K562 (cell line): ENCODE measurements at regions not wholly inside any gene's neighbourhood (a gene's known extent, or its start where the extent isn't known, plus 50 kb on each side); places are given as distances from the start of the nearest gene placed in this dataset.

Experiments
- ATAC-seq: fragments of 200-7000 bp; cut with Tn5 transposase; 3 replicates; pipeline ENCODE4 v1.9.1; 2020; ENCODE audit warnings: moderate library complexity
- BruUV-seq: library from RNA; stranded (reverse); fragments of 400-500 nt; replicated peaks from 2 replicates; lab custom pipeline; 2021; lab: Mats Ljungman, UMichigan
- CTCF ChIA-PET: fragments of 300-600 bp; formaldehyde crosslinking; extraction: SDS; loops from one replicate; lab custom pipeline; 2021; ENCODE audit warnings: low intra/inter-chr PET ratio; lab: Yijun Ruan, JAX
- POLR2A ChIA-PET: fragments of 300-600, 350-650 bp; sonication (Branson Sonifier 250); formaldehyde crosslinking; extraction: SDS; loops from one replicate; lab custom pipeline; 2021; ENCODE audit warnings: antibody characterized with exemption, inconsistent platforms; lab: Yijun Ruan, JAX
- DNase-seq, 4 experiments: peaks; one replicate each; pipeline versions ENCODE4 v3.0.0 to v3.0.0-alpha.2; 2011 to 2018; ENCODE audit warnings: low spot score in 3 of 4, mixed read lengths in 3 of 4; ENCODE audit errors: extremely low read depth in 1 of 4
- FAIRE-seq: peaks from 2 replicates; lab custom pipeline; 2011; peaks lifted over from hg19 to GRCh38; lab: Jason Lieb, UNC
- H2AFZ ChIP-seq: 2 replicates; pipeline ENCODE4 v1.6.0; 2011; ENCODE audit warnings: low read depth, low read length, control low read depth, inconsistent platforms
- H3K27ac ChIP-seq: fragments of 200-600 bp; 3 replicates; pipeline ENCODE4 v1.8.0; 2011; ENCODE audit warnings: low read depth, mild to moderate bottlenecking, control low read depth, inconsistent platforms, low read length, moderate library complexity, mixed read lengths; ENCODE audit errors: extremely low read depth
- H3K27me3 ChIP-seq, 2 experiments: fragments of 300-600 bp in 1 of 2; 2 replicates in 1 of 2; 3 replicates in 1 of 2; pipeline versions ENCODE4 v1.6.0 to v1.8.0; 2011; ENCODE audit warnings: inconsistent platforms in 2 of 2, low read length in 2 of 2, mild to moderate bottlenecking in 1 of 2, mixed read lengths in 1 of 2, moderate library complexity in 1 of 2; ENCODE audit not compliant: control insufficient read depth in 2 of 2, insufficient read depth in 2 of 2
- H3K36me3 ChIP-seq: fragments of 300-600 bp; 3 replicates; pipeline ENCODE4 v1.8.0; 2011; ENCODE audit warnings: mild to moderate bottlenecking, low read length, inconsistent platforms; ENCODE audit not compliant: control insufficient read depth, insufficient read depth
- H3K4me1 ChIP-seq, 2 experiments: fragments of 200-600 bp in 1 of 2; replicated peaks in 1 of 2; 2 replicates in 1 of 2; 3 replicates in 1 of 2; pipeline versions ENCODE4 v1.5.1 to v1.8.0; 2011; ENCODE audit warnings: inconsistent platforms in 2 of 2, low read length in 2 of 2, mild to moderate bottlenecking in 1 of 2, mixed read lengths in 1 of 2, moderate library complexity in 1 of 2; ENCODE audit not compliant: control insufficient read depth in 2 of 2, insufficient read depth in 2 of 2
- H3K4me2 ChIP-seq: 2 replicates; pipeline ENCODE4 v1.6.1; 2011; ENCODE audit warnings: low read length, control low read depth, inconsistent platforms, mixed read lengths; ENCODE audit not compliant: insufficient read depth
- H3K4me3 ChIP-seq: fragments of 200-600 bp; sonication (generic), shearing (Covaris generic); 2 replicates; pipeline ENCODE4 v1.5.1; 2016; ENCODE audit warnings: control low read depth, inconsistent platforms
- H3K79me2 ChIP-seq: fragments of 200-600 bp; 3 replicates; pipeline ENCODE4 v1.8.0; 2011; ENCODE audit warnings: low read length, inconsistent platforms; ENCODE audit not compliant: control insufficient read depth, insufficient read depth
- H3K9ac ChIP-seq, 2 experiments: 2 replicates each; pipeline versions ENCODE4 v1.6.0 to v1.6.1; 2011; ENCODE audit warnings: low read depth in 2 of 2, low read length in 2 of 2, control low read depth in 1 of 2, inconsistent platforms in 1 of 2, mild to moderate bottlenecking in 1 of 2, mixed read lengths in 1 of 2; ENCODE audit not compliant: insufficient read depth in 1 of 2
- H3K9me1 ChIP-seq: one replicate; pipeline ENCODE4 v1.6.0; 2011; ENCODE audit warnings: inconsistent platforms, mild to moderate bottlenecking, low read length, moderate library complexity; ENCODE audit not compliant: control insufficient read depth, insufficient read depth
- H3K9me3 ChIP-seq: replicated peaks from 2 replicates; pipeline ENCODE4 v1.5.1; 2011; ENCODE audit warnings: low read depth, low read length, inconsistent platforms; ENCODE audit not compliant: control insufficient read depth, insufficient read depth
- H4K20me1 ChIP-seq: replicated peaks from 2 replicates; pipeline ENCODE4 v1.6.1; 2011; ENCODE audit warnings: low read length, inconsistent platforms, mixed read lengths; ENCODE audit not compliant: control insufficient read depth, insufficient read depth
- ADNP ChIP-seq: fragments of 200-800 bp; sonication (Bioruptor generic); IDR thresholded peaks from 2 replicates; pipeline ENCODE4 v1.6.1; 2016; ENCODE audit warnings: missing genetic modification characterization, missing compliant biosample characterization
- DLX4 ChIP-seq: fragments of 250-450 bp; sonication (Bioruptor Pico); IDR thresholded peaks from 2 replicates; pipeline ENCODE4 v1.6.1; 2021; ENCODE audit warnings: mild to moderate bottlenecking
- JUND ChIP-seq, 2 experiments: IDR thresholded peaks; 2 replicates in 1 of 2; 3 replicates in 1 of 2; pipeline ENCODE4 v1.6.1; 2011; ENCODE audit warnings: borderline replicate concordance in 2 of 2, low read depth in 2 of 2, low read length in 2 of 2, improper control_type of control experiment in 1 of 2, missing biosample characterization in 1 of 2, missing genetic modification characterization in 1 of 2, missing genetic modification reagents in 1 of 2
- MEF2A ChIP-seq: IDR thresholded peaks from 2 replicates; pipeline ENCODE4 v1.6.1; 2011; ENCODE audit warnings: low read depth, mild to moderate bottlenecking, low read length, moderate library complexity; ENCODE audit not compliant: control insufficient read depth
- POLR2AphosphoS2 ChIP-seq: IDR thresholded peaks from 2 replicates; pipeline ENCODE4 v1.6.1; 2012; ENCODE audit warnings: low read length, improper control_type of control experiment
- PTBP1 ChIP-seq: fragments of 200-400 bp; formaldehyde crosslinking; IDR thresholded peaks from 2 replicates; pipeline ENCODE4 v1.6.1; 2017; ENCODE audit warnings: low read depth, low read length
- RFX1 ChIP-seq: fragments of 450-650 bp; IDR thresholded peaks from 2 replicates; pipeline ENCODE4 v1.6.1; 2016; ENCODE audit warnings: mild to moderate bottlenecking, moderate library complexity
- RREB1 ChIP-seq: fragments of 250-450 bp; sonication (Bioruptor Pico); IDR thresholded peaks from 2 replicates; pipeline ENCODE4 v1.4.0; 2020
- SP1 ChIP-seq: sonication (generic); formaldehyde crosslinking; IDR thresholded peaks from 2 replicates; pipeline ENCODE4 v1.8.1; 2022; ENCODE audit warnings: mild to moderate bottlenecking, missing genetic modification reagents
- ZBTB17 ChIP-seq: fragments of 450-650 bp; formaldehyde crosslinking; IDR thresholded peaks from 2 replicates; pipeline ENCODE4 v1.4.0; 2020; ENCODE audit warnings: mild to moderate bottlenecking
- WGBS: fragments of 100-300 bp; shearing (Covaris generic); methylation state at CpG from one replicate; pipeline ENCODE4 v1.1.6; 2016; ENCODE audit warnings: low coverage, mixed read lengths; ENCODE audit not compliant: insufficient coverage; ENCODE audit errors: missing lambda C conversion rate; 5-methylcytosine and 5-hydroxymethylcytosine counted together
- in situ Hi-C: fragments of 300-500 bp; cut with MboI; formaldehyde crosslinking; loops from 4 replicates; pipeline ENCODE4 v1.15.0; 2018; ENCODE audit warnings: inconsistent platforms, mixed read lengths
- intact Hi-C: fragments of 100-400 bp; cut with micrococcal nuclease; formaldehyde crosslinking; loops from 2 replicates; pipeline ENCODE4 v1.14.2; 2022

DNA sequence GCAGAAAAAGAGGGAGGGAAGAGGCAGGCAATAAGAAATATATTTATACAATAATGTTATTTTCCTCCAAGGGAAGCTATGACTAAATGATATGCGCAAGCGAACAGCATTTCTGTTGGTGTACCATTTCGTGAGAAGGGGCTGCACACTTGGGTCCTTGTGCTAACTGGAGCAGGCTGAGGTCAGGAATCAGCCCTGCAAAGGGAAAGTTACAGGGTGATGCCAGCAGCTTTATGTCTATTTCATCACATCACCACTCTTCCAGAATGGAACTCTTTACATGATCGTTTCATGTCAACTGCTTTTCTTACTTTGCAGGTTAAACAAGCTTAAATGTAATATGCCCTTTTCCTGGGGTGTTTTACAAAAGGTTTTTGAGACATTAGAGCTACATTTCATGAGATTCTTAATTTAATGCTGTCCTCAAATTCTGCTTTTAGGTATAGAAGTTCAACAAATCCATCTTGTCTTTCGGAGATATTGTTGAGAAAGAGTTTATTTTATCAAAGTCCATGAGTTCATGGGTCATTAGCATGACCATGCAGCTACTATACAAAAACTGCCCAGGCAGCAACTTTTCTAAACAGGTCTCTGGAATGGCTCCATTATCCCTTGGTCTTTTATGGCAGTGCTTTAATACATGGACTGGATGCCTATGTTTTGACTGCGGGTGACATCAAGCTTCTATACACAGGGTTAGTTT is 443.8 kb downstream of the TENT5A start:
- Histone ChIP-seq H3K9ac (no peak overlapping the region), H3K27me3 (no peaks in the 10 kb centered on the region), H4K20me1 (no peaks in the 10 kb centered on the region), H3K4me1 (no peaks in the 10 kb centered on the region), H2AFZ (no peak overlapping the region), H3K36me3 (no peaks in the 10 kb centered on the region), H3K4me2 (no peak overlapping the region), H3K9me1 (no peaks in the 10 kb centered on the region), H3K4me3 (no peak overlapping the region), H3K79me2 (no peaks in the 10 kb centered on the region), H3K9me3 (no peaks in the 10 kb centered on the region), H3K27ac (no peak overlapping the region)
- ChIA-PET POLR2A (interaction anchor here (0.8 kb wide), 1 partner anchor 9 kb away, joined by 3 read pairs; no protein-coding TSS in a partner anchor), CTCF (no interaction called here)
- ATAC-seq (no peak), DNase-seq (no peak), FAIRE-seq (no peak)
- intact Hi-C loops (no loop called here), in situ Hi-C loops (no loop called here)
- WGBS = 2% methylated on average over 6 of the region's 6 CpGs
- BruUV-seq = no TSS peak
- no peak for TF ChIP-seq ADNP (tag)
- TF ChIP-seq PTBP1 = no peak
- no peak for TF ChIP-seq MEF2A
- TF ChIP-seq SP1 (CRISPR knock-in tag) = no peak
- no peak for TF ChIP-seq JUND (IDR thresholded peaks at IDR 0.05; ENCODE audit: borderline replicate concordance, low read depth, low read length)
- TF ChIP-seq JUND (tag; IDR thresholded peaks at IDR 0.05; ENCODE audit: borderline replicate concordance, low read depth, low read length) = no peak
- no peak for TF ChIP-seq RFX1
- TF ChIP-seq POLR2AphosphoS2 = no peak
- no peak for TF ChIP-seq DLX4 (CRISPR knock-in tag)
- no peak for TF ChIP-seq ZBTB17 (CRISPR knock-in tag)
- TF ChIP-seq RREB1 = no peak
